Fibroblast of lung (primary cell): ENCODE measurements at regions not wholly inside any gene's neighbourhood (a gene's known extent, or its start where the extent isn't known, plus 50 kb on each side); places are given as distances from the start of the nearest gene placed in this dataset.

ENCODE experiments used
- DNase-seq, 2 donors: peaks; one replicate each; pipeline versions ENCODE4 v3.0.0 to v3.0.0-alpha.2; 2010; ENCODE audit warnings: low read depth in 2 of 2
- H2AFZ ChIP-seq: 2 replicates; pipeline ENCODE4 v1.5.1; 2012; ENCODE audit warnings: low read length, control low read depth, inconsistent platforms
- H3K27ac ChIP-seq: 2 replicates; pipeline ENCODE4 v1.5.1; 2011; ENCODE audit warnings: low read length, control low read depth; ENCODE audit not compliant: insufficient read depth
- H3K27me3 ChIP-seq: 2 replicates; pipeline ENCODE4 v1.5.1; 2011; ENCODE audit warnings: mild to moderate bottlenecking, low read length; ENCODE audit not compliant: control insufficient read depth, insufficient read depth
- H3K36me3 ChIP-seq: 2 replicates; pipeline ENCODE4 v1.5.1; 2011; ENCODE audit warnings: low read length; ENCODE audit not compliant: control insufficient read depth, insufficient read depth
- H3K4me1 ChIP-seq: 2 replicates; pipeline ENCODE4 v1.5.1; 2011; ENCODE audit warnings: low read length; ENCODE audit not compliant: control insufficient read depth, insufficient read depth; ENCODE audit errors: extremely low read depth
- H3K4me2 ChIP-seq: 2 replicates; pipeline ENCODE4 v1.5.1; 2011; ENCODE audit warnings: low read length, control low read depth; ENCODE audit not compliant: insufficient read depth; ENCODE audit errors: extremely low read depth
- H3K4me3 ChIP-seq, 4 experiments: fragments of 200-600 bp in 1 of 4; sonication (generic) in 1 of 4; replicated peaks in 1 of 4; 2 replicates each; pipeline ENCODE4 v1.5.1; 2011 to 2016; ENCODE audit warnings: low read length in 4 of 4, low read depth in 3 of 4, mild to moderate bottlenecking in 3 of 4, control low read depth in 2 of 4, inconsistent platforms in 1 of 4, mixed read lengths in 1 of 4; ENCODE audit not compliant: insufficient read depth in 1 of 4; ENCODE audit errors: control extremely low read depth in 1 of 4
- H3K79me2 ChIP-seq: 2 replicates; pipeline ENCODE4 v1.5.1; 2012; ENCODE audit warnings: mild to moderate bottlenecking, low read length, inconsistent platforms; ENCODE audit not compliant: control insufficient read depth, insufficient read depth
- H3K9ac ChIP-seq: 2 replicates; pipeline ENCODE4 v1.5.1; 2011; ENCODE audit warnings: mild to moderate bottlenecking, low read length, control low read depth; ENCODE audit not compliant: insufficient read depth
- H3K9me3 ChIP-seq: 2 replicates; pipeline ENCODE4 v1.5.1; 2012; ENCODE audit warnings: low read depth, low read length; ENCODE audit not compliant: control insufficient read depth, insufficient read depth
- H4K20me1 ChIP-seq: 2 replicates; pipeline ENCODE4 v1.5.1; 2011; ENCODE audit warnings: low read length; ENCODE audit not compliant: control insufficient read depth, insufficient read depth; ENCODE audit errors: extremely low read depth
- EZH2 ChIP-seq: IDR thresholded peaks from 2 replicates; pipeline ENCODE4 v1.5.1; 2012; ENCODE audit warnings: low read length, control low read depth, mild to moderate bottlenecking; ENCODE audit errors: missing control alignments
- TF ChIP-seq, protein P1 (sequence below), 2 donors: IDR thresholded peaks in 1 of 2; conservative IDR thresholded peaks in 1 of 2; 1 replicate in 1 of 2; 2 replicates in 1 of 2; pipeline ENCODE4 v1.5.1; 2011 to 2012; ENCODE audit warnings: low read length in 2 of 2, control low read depth in 1 of 2, inconsistent platforms in 1 of 2, low read depth in 1 of 2, mild to moderate bottlenecking in 1 of 2

DNA sequence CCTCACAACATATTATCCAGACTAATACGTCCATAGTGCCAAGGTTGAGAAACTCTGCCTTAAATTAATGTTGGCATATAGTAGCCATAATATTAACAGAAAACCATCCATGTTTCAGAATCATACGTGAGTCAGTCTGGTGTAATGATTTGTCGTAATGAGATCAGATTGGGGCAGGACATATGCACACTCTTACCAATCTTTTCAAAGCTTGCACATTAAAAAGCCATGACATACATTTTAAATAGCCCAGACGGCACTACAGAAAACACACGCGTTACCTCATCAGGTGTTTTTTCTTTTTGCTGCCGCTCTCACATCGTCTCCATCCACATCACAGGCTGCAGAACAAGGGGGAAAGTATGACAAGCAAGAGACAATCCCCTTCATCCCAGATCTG is 211.6 kb downstream of the NEBL start:
- no peaks in the 10 kb centered on the region for H3K4me1 ChIP-seq
- no peaks in the 10 kb centered on the region for H3K27me3 ChIP-seq
- no peaks in the 10 kb centered on the region for H4K20me1 ChIP-seq
- H3K4me3 ChIP-seq, result no peak overlapping the region
- no peak for TF ChIP-seq EZH2
- TF ChIP-seq, protein P1, sequence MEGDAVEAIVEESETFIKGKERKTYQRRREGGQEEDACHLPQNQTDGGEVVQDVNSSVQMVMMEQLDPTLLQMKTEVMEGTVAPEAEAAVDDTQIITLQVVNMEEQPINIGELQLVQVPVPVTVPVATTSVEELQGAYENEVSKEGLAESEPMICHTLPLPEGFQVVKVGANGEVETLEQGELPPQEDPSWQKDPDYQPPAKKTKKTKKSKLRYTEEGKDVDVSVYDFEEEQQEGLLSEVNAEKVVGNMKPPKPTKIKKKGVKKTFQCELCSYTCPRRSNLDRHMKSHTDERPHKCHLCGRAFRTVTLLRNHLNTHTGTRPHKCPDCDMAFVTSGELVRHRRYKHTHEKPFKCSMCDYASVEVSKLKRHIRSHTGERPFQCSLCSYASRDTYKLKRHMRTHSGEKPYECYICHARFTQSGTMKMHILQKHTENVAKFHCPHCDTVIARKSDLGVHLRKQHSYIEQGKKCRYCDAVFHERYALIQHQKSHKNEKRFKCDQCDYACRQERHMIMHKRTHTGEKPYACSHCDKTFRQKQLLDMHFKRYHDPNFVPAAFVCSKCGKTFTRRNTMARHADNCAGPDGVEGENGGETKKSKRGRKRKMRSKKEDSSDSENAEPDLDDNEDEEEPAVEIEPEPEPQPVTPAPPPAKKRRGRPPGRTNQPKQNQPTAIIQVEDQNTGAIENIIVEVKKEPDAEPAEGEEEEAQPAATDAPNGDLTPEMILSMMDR (conservative IDR thresholded peaks at IDR 0.05 in 1 of 2, IDR thresholded peaks at IDR 0.05 in 1 of 2; ENCODE audit: low read depth in 1 of 2, low read length in 2 of 2), result no peak
- H3K79me2 ChIP-seq, result no peaks in the 10 kb centered on the region
- no peak overlapping the region for H3K9ac ChIP-seq
- no peaks in the 10 kb centered on the region for H3K36me3 ChIP-seq
- no peak for DNase-seq
- H3K4me2 ChIP-seq, result no peak overlapping the region
- no peak overlapping the region for H3K27ac ChIP-seq
- no peaks in the 10 kb centered on the region for H3K9me3 ChIP-seq
- no peak overlapping the region for H2AFZ ChIP-seq

DNA sequence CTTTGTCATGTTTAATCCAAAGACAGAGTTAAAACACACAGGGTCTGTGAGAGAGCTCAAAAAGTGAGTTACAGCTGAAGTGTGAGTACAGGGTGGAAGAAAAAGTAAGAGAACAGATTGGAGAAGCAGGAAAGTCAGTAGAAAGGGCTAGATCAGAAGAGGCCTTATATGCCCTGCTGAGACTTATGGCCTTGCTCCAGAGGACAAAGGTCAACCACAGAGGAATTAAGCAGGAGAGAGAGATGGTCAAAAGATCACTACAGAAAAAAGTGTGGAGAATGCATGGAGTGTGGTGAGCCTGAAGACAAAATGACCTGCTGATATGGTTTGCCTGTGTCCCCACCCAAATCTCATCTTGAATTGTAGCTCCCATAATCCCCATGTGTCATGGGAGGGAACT is 213.8 kb downstream of the NEBL start:
- no peak overlapping the region for H3K27ac ChIP-seq
- no peak overlapping the region for H3K9ac ChIP-seq
- no peaks in the 10 kb centered on the region for H3K27me3 ChIP-seq
- no peak overlapping the region for H2AFZ ChIP-seq
- DNase-seq, result no peak
- H4K20me1 ChIP-seq, result no peaks in the 10 kb centered on the region
- H3K4me1 ChIP-seq, result no peaks in the 10 kb centered on the region
- H3K4me2 ChIP-seq, result no peak overlapping the region
- H3K79me2 ChIP-seq, result no peaks in the 10 kb centered on the region
- H3K9me3 ChIP-seq, result no peaks in the 10 kb centered on the region
- TF ChIP-seq EZH2, result no peak
- TF ChIP-seq, protein P1 (conservative IDR thresholded peaks at IDR 0.05 in 1 of 2, IDR thresholded peaks at IDR 0.05 in 1 of 2; ENCODE audit: low read depth in 1 of 2, low read length in 2 of 2), result no peak
- no peaks in the 10 kb centered on the region for H3K36me3 ChIP-seq
- H3K4me3 ChIP-seq, result no peak overlapping the region

DNA sequence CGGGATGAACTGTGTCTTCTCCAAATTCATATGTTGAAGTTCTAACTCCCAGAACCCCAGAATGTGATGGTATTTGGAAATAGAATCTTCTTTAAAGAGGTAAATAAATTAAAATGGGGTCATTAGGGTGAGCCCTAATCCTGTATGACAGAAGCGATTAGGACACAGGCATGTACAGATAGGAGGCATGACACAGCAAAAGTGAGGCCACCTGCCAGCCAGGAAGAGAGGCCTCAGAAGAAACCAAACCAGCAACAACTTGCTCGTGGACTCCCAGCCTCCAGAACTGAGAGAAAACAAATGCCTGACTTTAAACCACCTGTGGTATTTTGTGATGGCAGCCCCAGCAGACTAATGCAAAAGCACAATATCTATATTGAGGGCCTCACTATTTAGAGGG is 214.3 kb downstream of the NEBL start:
- H3K4me1 ChIP-seq, result no peaks in the 10 kb centered on the region
- DNase-seq, result no peak
- H2AFZ ChIP-seq, result no peak overlapping the region
- no peak overlapping the region for H3K9ac ChIP-seq
- H3K79me2 ChIP-seq, result no peaks in the 10 kb centered on the region
- H3K36me3 ChIP-seq, result no peaks in the 10 kb centered on the region
- no peaks in the 10 kb centered on the region for H4K20me1 ChIP-seq
- H3K4me2 ChIP-seq, result no peak overlapping the region
- no peaks in the 10 kb centered on the region for H3K27me3 ChIP-seq
- TF ChIP-seq, protein P1 (conservative IDR thresholded peaks at IDR 0.05 in 1 of 2, IDR thresholded peaks at IDR 0.05 in 1 of 2; ENCODE audit: low read depth in 1 of 2, low read length in 2 of 2), result no peak
- no peak for TF ChIP-seq EZH2
- H3K27ac ChIP-seq, result no peak overlapping the region
- no peaks in the 10 kb centered on the region for H3K9me3 ChIP-seq
- no peak overlapping the region for H3K4me3 ChIP-seq
